Neutrophil (primary cell): ENCODE measurements at regions not wholly inside any gene's neighbourhood (a gene's known extent, or its start where the extent isn't known, plus 50 kb on each side); places are given as distances from the start of the nearest gene placed in this dataset.

Source experiments
- H3K27ac ChIP-seq: fragments of 200-600 bp; sonication (generic); 2 replicates; pipeline ENCODE4 v1.5.1; 2016; ENCODE audit warnings: mild to moderate bottlenecking, moderate library complexity
- H3K27me3 ChIP-seq: fragments of 200-600 bp; sonication (generic); 2 replicates; pipeline ENCODE4 v1.6.0; 2016; ENCODE audit warnings: mild to moderate bottlenecking
- H3K36me3 ChIP-seq: fragments of 200-600 bp; sonication (generic); 2 replicates; pipeline ENCODE4 v1.5.1; 2017
- H3K4me1 ChIP-seq, 2 experiments: fragments of 200-600 bp in 1 of 2; sonication (generic) in 1 of 2; 1 replicate in 1 of 2; 2 replicates in 1 of 2; pipeline versions ENCODE4 v1.5.1 to v1.6.1; 2013 to 2016; ENCODE audit warnings: low read depth in 1 of 2, low read length in 1 of 2, mild to moderate bottlenecking in 1 of 2, moderate library complexity in 1 of 2; ENCODE audit not compliant: control insufficient read depth in 1 of 2, insufficient read depth in 1 of 2
- H3K4me3 ChIP-seq, 2 experiments: fragments of 200-600 bp in 1 of 2; sonication (generic) in 1 of 2; 1 replicate in 1 of 2; 2 replicates in 1 of 2; pipeline ENCODE4 v1.5.1; 2013 to 2016; ENCODE audit warnings: low read depth in 1 of 2, low read length in 1 of 2, mild to moderate bottlenecking in 1 of 2, moderate library complexity in 1 of 2
- H3K9me3 ChIP-seq: fragments of 200-600 bp; sonication (generic); 2 replicates; pipeline ENCODE4 v1.5.1; 2016
- TF ChIP-seq, protein P1 (sequence below): fragments of 200-600 bp; sonication (generic); IDR thresholded peaks from 2 replicates; pipeline ENCODE4 v1.5.1; 2016; ENCODE audit warnings: antibody characterized with exemption

DNA sequence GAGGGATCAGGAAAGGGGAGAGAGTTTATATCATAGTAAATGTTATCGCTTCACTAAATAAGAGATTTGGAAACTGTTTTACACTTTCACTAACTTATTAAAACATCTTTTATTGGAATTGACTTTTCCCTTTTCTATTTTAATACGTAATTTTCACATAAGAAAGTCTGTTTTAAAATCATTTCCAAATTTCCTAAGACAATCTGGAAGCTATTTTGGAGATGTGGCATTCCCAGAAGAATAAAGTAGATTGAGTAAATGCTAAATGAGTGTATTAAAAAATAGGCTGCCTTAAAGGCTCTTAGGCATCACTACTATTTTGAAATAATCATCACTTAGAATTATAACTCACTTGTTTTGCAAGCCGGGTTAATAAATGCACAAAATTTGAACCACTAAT lies 763.5 kb downstream of the EDEM1 start:
- H3K4me1 ChIP-seq, result no peaks in the 10 kb centered on the region
- no peaks in the 10 kb centered on the region for H3K36me3 ChIP-seq
- H3K27me3 ChIP-seq, result no peaks in the 10 kb centered on the region
- H3K4me3 ChIP-seq, result no peak overlapping the region
- no peak overlapping the region for H3K27ac ChIP-seq
- H3K9me3 ChIP-seq, result no peaks in the 10 kb centered on the region
- TF ChIP-seq, protein P1, sequence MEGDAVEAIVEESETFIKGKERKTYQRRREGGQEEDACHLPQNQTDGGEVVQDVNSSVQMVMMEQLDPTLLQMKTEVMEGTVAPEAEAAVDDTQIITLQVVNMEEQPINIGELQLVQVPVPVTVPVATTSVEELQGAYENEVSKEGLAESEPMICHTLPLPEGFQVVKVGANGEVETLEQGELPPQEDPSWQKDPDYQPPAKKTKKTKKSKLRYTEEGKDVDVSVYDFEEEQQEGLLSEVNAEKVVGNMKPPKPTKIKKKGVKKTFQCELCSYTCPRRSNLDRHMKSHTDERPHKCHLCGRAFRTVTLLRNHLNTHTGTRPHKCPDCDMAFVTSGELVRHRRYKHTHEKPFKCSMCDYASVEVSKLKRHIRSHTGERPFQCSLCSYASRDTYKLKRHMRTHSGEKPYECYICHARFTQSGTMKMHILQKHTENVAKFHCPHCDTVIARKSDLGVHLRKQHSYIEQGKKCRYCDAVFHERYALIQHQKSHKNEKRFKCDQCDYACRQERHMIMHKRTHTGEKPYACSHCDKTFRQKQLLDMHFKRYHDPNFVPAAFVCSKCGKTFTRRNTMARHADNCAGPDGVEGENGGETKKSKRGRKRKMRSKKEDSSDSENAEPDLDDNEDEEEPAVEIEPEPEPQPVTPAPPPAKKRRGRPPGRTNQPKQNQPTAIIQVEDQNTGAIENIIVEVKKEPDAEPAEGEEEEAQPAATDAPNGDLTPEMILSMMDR, result no peak

DNA sequence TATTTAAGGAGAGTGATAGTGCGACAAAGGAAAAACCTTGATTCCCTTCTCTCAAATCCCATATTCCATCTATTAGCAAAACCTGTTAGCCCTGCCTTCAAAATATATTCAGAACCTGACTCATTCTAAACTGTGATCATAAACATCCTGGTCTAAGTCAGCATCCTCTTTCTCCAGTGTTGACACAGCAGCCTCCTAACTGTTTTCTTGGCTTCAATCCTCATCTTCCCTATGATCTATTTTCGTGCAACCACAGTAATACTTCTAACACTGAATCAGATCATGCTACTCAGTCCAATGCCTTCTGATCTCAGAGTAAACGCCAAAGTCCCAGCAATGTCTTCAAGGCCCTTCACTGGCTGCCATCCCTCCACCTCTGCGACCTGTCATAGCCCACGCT lies 785.1 kb downstream of the EDEM1 start:
- no peaks in the 10 kb centered on the region for H3K27me3 ChIP-seq
- TF ChIP-seq, protein P1, result no peak
- no peak overlapping the region for H3K27ac ChIP-seq
- no peak overlapping the region for H3K4me3 ChIP-seq
- H3K4me1 ChIP-seq, result no peaks in the 10 kb centered on the region
- no peaks in the 10 kb centered on the region for H3K9me3 ChIP-seq
- no peaks in the 10 kb centered on the region for H3K36me3 ChIP-seq

DNA sequence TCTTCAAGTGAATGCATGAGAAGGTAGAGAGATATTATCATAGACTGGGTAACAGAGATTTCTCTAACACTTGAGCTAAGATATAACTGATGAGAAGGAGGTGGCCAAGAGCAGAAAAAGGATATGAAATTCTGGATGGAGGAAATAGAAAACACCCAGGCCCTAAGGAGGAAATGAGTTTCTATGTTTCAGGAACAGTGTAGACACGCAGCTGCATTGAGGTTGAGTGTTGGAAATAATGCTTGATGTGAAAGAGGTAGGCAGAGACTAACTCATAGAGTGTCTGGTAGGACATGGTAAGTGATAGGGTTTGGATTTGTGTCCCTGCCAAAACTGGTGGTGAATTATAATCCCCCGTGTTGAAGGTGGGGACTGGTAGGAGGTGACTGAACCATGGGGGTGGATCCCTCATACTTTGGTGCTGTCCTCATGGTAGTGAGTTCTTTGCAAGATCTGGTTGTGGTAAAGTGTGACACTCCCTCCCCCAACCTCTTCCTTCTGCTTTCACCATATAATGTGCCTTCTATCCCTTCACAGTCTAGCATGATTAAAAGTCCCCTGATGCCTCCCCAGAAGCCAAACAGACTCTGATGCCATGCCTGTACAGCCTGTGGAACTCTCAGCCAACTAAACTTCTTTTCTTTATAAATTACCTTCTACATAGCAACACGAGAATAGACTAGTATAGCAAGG lies 787.3 kb downstream of the EDEM1 start:
- no peak overlapping the region for H3K4me3 ChIP-seq

DNA sequence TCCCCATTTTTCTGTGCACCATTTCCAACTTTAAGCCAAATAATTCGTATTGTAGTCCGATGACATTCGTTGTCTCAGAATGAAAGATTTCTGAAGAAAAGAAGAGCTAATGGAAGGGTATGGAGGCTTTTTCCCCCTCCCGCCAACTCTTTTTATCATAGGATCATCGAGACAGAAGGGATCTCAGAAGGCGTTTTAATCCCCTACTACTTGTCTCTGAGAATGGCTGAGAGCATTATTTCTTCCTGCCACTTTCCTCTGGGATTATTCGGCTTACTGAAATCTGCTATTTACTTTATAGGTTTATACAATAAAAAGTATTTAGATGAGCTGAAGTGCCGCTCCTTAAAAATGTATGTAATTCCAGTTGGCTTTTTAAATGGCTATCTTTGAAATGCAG lies 789.8 kb downstream of the EDEM1 start:
- TF ChIP-seq, protein P1, result no peak
- Histone ChIP-seq H3K9me3 (no peaks in the 10 kb centered on the region), H3K27me3 (no peaks in the 10 kb centered on the region), H3K4me1 (no peaks in the 10 kb centered on the region), H3K4me3 (no peak overlapping the region), H3K27ac (no peak overlapping the region), H3K36me3 (no peaks in the 10 kb centered on the region)

More for the DNA sequence above, 787.3 kb downstream of the EDEM1 start:
- no peaks in the 10 kb centered on the region for H3K4me1 ChIP-seq
- TF ChIP-seq, protein P1, result no peak
- H3K27me3 ChIP-seq, result no peaks in the 10 kb centered on the region
- H3K9me3 ChIP-seq, result no peaks in the 10 kb centered on the region
- no peak overlapping the region for H3K27ac ChIP-seq
- no peaks in the 10 kb centered on the region for H3K36me3 ChIP-seq

DNA sequence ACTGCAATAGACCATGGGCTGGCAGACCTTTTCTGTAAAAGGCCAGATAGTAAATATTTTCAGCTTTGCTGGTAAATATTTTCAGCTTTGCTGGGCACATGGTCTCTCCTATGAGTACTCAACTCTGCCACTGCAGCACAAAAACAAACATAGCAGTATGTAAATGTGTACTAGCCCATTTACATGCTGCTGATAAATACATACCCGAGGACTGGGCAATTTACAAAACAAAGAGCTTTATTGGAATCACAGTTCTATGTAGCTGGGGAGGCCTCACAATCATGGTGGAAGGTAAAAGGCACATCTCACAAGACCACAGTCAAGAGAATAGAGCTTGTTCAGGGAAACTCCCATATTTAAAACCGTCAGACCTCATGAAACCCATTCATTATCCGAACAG lies 793.0 kb downstream of the EDEM1 start:
- Histone ChIP-seq H3K27me3 (no peaks in the 10 kb centered on the region), H3K9me3 (no peaks in the 10 kb centered on the region), H3K4me1 (no peaks in the 10 kb centered on the region), H3K36me3 (no peaks in the 10 kb centered on the region), H3K4me3 (no peak overlapping the region), H3K27ac (no peak overlapping the region)
- TF ChIP-seq, protein P1, result no peak
